Panc1 (cell line): ENCODE measurements at regions not wholly inside any gene's neighbourhood (a gene's known extent, or its start where the extent isn't known, plus 50 kb on each side); places are given as distances from the start of the nearest gene placed in this dataset.

ENCODE experiments used
- ATAC-seq: fragments of 200-7000 bp; cut with Tn5 transposase; 2 replicates; pipeline ENCODE4 v1.9.1; 2020; ENCODE audit warnings: mild to moderate bottlenecking, moderate library complexity
- BruUV-seq: library from RNA; stranded (reverse); fragments of 400-500 nt; replicated peaks from 2 replicates; lab custom pipeline; 2021; lab: Mats Ljungman, UMichigan
- CTCF ChIA-PET: fragments of 300-600 bp; sonication (Branson Sonifier 250); formaldehyde crosslinking; loops from one replicate; lab custom pipeline; 2022; ENCODE audit warnings: antibody characterized with exemption; lab: Charles Lee
- POLR2A ChIA-PET: fragments of 300-600 bp; sonication (Branson Sonifier 250); formaldehyde crosslinking; loops from one replicate; lab custom pipeline; 2022; ENCODE audit warnings: antibody characterized with exemption; lab: Charles Lee
- DNase-seq: peaks from one replicate; pipeline ENCODE4 v3.0.0-alpha.2; 2010; ENCODE audit warnings: low read depth, low spot score
- H3K27ac ChIP-seq: 2 replicates; pipeline ENCODE4 v1.5.1; 2011; ENCODE audit warnings: mild to moderate bottlenecking, low read length, inconsistent platforms
- H3K27me3 ChIP-seq: fragments of 200-500 bp; sonication (Bioruptor generic); 2 replicates; pipeline ENCODE4 v1.6.0; 2014; ENCODE audit warnings: low read length, inconsistent platforms; ENCODE audit not compliant: control insufficient read depth, insufficient read depth
- H3K36me3 ChIP-seq: fragments of 200-500 bp; sonication (Bioruptor generic); 2 replicates; pipeline ENCODE4 v1.5.1; 2014; ENCODE audit warnings: inconsistent platforms, mild to moderate bottlenecking, low read length, moderate library complexity; ENCODE audit not compliant: control insufficient read depth, insufficient read depth
- H3K4me1 ChIP-seq: 2 replicates; pipeline ENCODE4 v1.5.1; 2011; ENCODE audit warnings: inconsistent platforms, mild to moderate bottlenecking, low read length, moderate library complexity; ENCODE audit not compliant: control insufficient read depth, insufficient read depth
- H3K4me3 ChIP-seq, 2 experiments: 2 replicates each; pipeline ENCODE4 v1.5.1; 2011 to 2012; ENCODE audit warnings: low read depth in 2 of 2, low read length in 2 of 2, mild to moderate bottlenecking in 2 of 2, inconsistent platforms in 1 of 2, moderate library complexity in 1 of 2
- H3K9me3 ChIP-seq: fragments of 200-500 bp; sonication (Bioruptor generic); 2 replicates; pipeline ENCODE4 v1.5.1; 2014; ENCODE audit warnings: low read depth, mild to moderate bottlenecking, inconsistent platforms, low read length, moderate library complexity; ENCODE audit not compliant: control insufficient read depth, insufficient read depth
- POLR2AphosphoS5 ChIP-seq: IDR thresholded peaks from 2 replicates; pipeline ENCODE4 v1.6.1; 2012; ENCODE audit warnings: mild to moderate bottlenecking, low read depth, low read length, moderate library complexity
- REST ChIP-seq, 2 experiments: IDR thresholded peaks; 2 replicates each; pipeline ENCODE4 v1.6.1; 2011 to 2012; ENCODE audit warnings: low read depth in 2 of 2, control low read depth in 1 of 2, low read length in 1 of 2, mild to moderate bottlenecking in 1 of 2, moderate library complexity in 1 of 2; ENCODE audit not compliant: insufficient read depth in 1 of 2
- SIN3A ChIP-seq: IDR thresholded peaks from 2 replicates; pipeline ENCODE4 v1.6.1; 2012; ENCODE audit warnings: low read depth, mild to moderate bottlenecking, low read length, moderate library complexity, borderline replicate concordance; ENCODE audit not compliant: insufficient read depth
- TCF7L2 ChIP-seq: IDR thresholded peaks from 2 replicates; pipeline ENCODE4 v1.6.1; 2011; ENCODE audit warnings: mild to moderate bottlenecking, low read depth, low read length, inconsistent platforms
- in situ Hi-C: cut with HindIII; loops from 2 replicates; pipeline ENCODE4 v1.10.0; 2016; ENCODE audit warnings: low sequenced_read_pairs, low pct_unique_long_range_greater_than_20kb
- intact Hi-C: fragments of 100-400 bp; cut with micrococcal nuclease; formaldehyde crosslinking; loops from one replicate; pipeline ENCODE4 v1.10.0; 2022; ENCODE audit not compliant: unreplicated experiment
- TF ChIP-seq, protein P1 (sequence below): fragments of 450-650 bp; IDR thresholded peaks from 2 replicates; pipeline ENCODE4 v1.5.1; 2017; ENCODE audit warnings: mild to moderate bottlenecking

DNA sequence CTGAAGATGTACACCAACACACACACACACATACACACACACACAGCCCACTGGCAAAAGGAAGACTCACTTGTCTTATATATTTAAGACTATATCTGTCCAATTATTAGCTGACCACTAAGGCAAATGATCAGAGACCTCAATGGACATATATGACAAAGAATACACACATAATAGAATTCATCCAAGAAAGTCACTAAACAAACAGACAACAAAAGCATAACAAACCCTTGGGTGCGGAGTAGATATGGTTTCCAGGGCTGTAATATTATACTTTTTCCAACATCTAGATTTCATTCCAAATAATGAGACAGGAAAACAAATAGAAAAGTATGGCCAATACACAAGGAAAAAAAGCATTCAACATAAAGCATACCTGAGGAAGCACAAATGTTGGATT is 72.3 kb upstream of the PRICKLE2 start:
- no peak overlapping the region for H3K27ac ChIP-seq
- no peaks in the 10 kb centered on the region for H3K9me3 ChIP-seq
- no peak overlapping the region for H3K4me3 ChIP-seq
- in situ Hi-C loops (no loop called here), intact Hi-C loops (no loop called here)
- H3K27me3 ChIP-seq: no peaks in the 10 kb centered on the region
- no peak for DNase-seq
- no peaks in the 10 kb centered on the region for H3K4me1 ChIP-seq
- H3K36me3 ChIP-seq: no peaks in the 10 kb centered on the region
- TF ChIP-seq POLR2AphosphoS5 (no peak), REST (IDR thresholded peaks at IDR 0.05; ENCODE audit: insufficient read depth in 1 of 2, low read depth in 2 of 2, low read length in 1 of 2) (no peak), SIN3A (no peak), TCF7L2 (no peak)
- TF ChIP-seq, protein P1, sequence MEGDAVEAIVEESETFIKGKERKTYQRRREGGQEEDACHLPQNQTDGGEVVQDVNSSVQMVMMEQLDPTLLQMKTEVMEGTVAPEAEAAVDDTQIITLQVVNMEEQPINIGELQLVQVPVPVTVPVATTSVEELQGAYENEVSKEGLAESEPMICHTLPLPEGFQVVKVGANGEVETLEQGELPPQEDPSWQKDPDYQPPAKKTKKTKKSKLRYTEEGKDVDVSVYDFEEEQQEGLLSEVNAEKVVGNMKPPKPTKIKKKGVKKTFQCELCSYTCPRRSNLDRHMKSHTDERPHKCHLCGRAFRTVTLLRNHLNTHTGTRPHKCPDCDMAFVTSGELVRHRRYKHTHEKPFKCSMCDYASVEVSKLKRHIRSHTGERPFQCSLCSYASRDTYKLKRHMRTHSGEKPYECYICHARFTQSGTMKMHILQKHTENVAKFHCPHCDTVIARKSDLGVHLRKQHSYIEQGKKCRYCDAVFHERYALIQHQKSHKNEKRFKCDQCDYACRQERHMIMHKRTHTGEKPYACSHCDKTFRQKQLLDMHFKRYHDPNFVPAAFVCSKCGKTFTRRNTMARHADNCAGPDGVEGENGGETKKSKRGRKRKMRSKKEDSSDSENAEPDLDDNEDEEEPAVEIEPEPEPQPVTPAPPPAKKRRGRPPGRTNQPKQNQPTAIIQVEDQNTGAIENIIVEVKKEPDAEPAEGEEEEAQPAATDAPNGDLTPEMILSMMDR: no peak
- POLR2A ChIA-PET: no interaction called here
- CTCF ChIA-PET: no interaction called here
- no TSS peak for BruUV-seq
- no peak for ATAC-seq

GRCh38 chr3:64295594-64295993 is 70.3 kb upstream of the PRICKLE2 start:
- ATAC-seq (no peak), DNase-seq (no peak)
- ChIA-PET POLR2A (no interaction called here), CTCF (no interaction called here)
- H3K4me3 ChIP-seq: no peak overlapping the region
- H3K27ac ChIP-seq: no peak overlapping the region
- no peaks in the 10 kb centered on the region for H3K36me3 ChIP-seq
- no peaks in the 10 kb centered on the region for H3K27me3 ChIP-seq
- in situ Hi-C loops: no loop called here
- no peaks in the 10 kb centered on the region for H3K9me3 ChIP-seq
- intact Hi-C loops: no loop called here
- no peaks in the 10 kb centered on the region for H3K4me1 ChIP-seq
- TF ChIP-seq TCF7L2: no peak
- no peak for TF ChIP-seq POLR2AphosphoS5
- no peak for TF ChIP-seq SIN3A
- TF ChIP-seq, protein P1: no peak
- TF ChIP-seq REST (IDR thresholded peaks at IDR 0.05; ENCODE audit: insufficient read depth in 1 of 2, low read depth in 2 of 2, low read length in 1 of 2): no peak
- no TSS peak for BruUV-seq
